ENCODE measurements at regions not wholly inside any gene's neighbourhood (a gene's known extent, or its start where the extent isn't known, plus 50 kb on each side); places are given as distances from the start of the nearest gene placed in this dataset.

- no peaks in the 10 kb centered on the region for H4K20me1 ChIP-seq (ENCODE audit: control insufficient read depth, insufficient read depth, low read depth, low read length)
- H3K4me2 ChIP-seq (ENCODE audit: low read length): no peak overlapping the region
- no peaks in the 10 kb centered on the region for H3K36me3 ChIP-seq (ENCODE audit: control insufficient read depth, low read length)
- H3K9me3 ChIP-seq (ENCODE audit: control insufficient read depth, insufficient read depth, low read length): no peaks in the 10 kb centered on the region
- no peak overlapping the region for H3K27ac ChIP-seq (ENCODE audit: low read depth, low read length)
- no peaks in the 10 kb centered on the region for H3F3A ChIP-seq (ENCODE audit: control insufficient read depth, insufficient read depth)
- no peaks in the 10 kb centered on the region for H3K9me2 ChIP-seq (replicated peaks; ENCODE audit: control insufficient read depth, low read length)
- no peaks in the 10 kb centered on the region for H3K27me3 ChIP-seq (ENCODE audit: control insufficient read depth, low read length)
- H3K79me2 ChIP-seq (ENCODE audit: control insufficient read depth, low read length): no peaks in the 10 kb centered on the region
- TF ChIP-seq EZH2phosphoT487 (IDR thresholded peaks at IDR 0.05; ENCODE audit: borderline replicate concordance, low read length) (no peak), CTCF (IDR thresholded peaks at IDR 0.05; ENCODE audit: low read depth, low read length, poor library complexity, severe bottlenecking) (no peak)
- no peaks in the 10 kb centered on the region for H3K4me1 ChIP-seq (ENCODE audit: control insufficient read depth, low read length)
- H3K4me3 ChIP-seq (ENCODE audit: low read length): no peak overlapping the region
Measured at GRCh38 chr13:48839171-48839570, 136.5 kb upstream of the FNDC3A start.

GRCh38 chr13:48840366-48840765 lies 135.3 kb upstream of the FNDC3A start:
- TF ChIP-seq CTCF (IDR thresholded peaks at IDR 0.05; ENCODE audit: low read depth, low read length, poor library complexity, severe bottlenecking): no peak
- TF ChIP-seq EZH2phosphoT487 (IDR thresholded peaks at IDR 0.05; ENCODE audit: borderline replicate concordance, low read length): no peak
- no peak overlapping the region for H3K4me3 ChIP-seq (ENCODE audit: low read length)
- H3K9me3 ChIP-seq (ENCODE audit: control insufficient read depth, insufficient read depth, low read length): no peaks in the 10 kb centered on the region
- H3K27ac ChIP-seq (ENCODE audit: low read depth, low read length): no peak overlapping the region
- H3K36me3 ChIP-seq (ENCODE audit: control insufficient read depth, low read length): no peaks in the 10 kb centered on the region
- no peaks in the 10 kb centered on the region for H4K20me1 ChIP-seq (ENCODE audit: control insufficient read depth, insufficient read depth, low read depth, low read length)
- no peaks in the 10 kb centered on the region for H3K9me2 ChIP-seq (replicated peaks; ENCODE audit: control insufficient read depth, low read length)
- no peaks in the 10 kb centered on the region for H3F3A ChIP-seq (ENCODE audit: control insufficient read depth, insufficient read depth)
- H3K27me3 ChIP-seq (ENCODE audit: control insufficient read depth, low read length): no peaks in the 10 kb centered on the region
- H3K79me2 ChIP-seq (ENCODE audit: control insufficient read depth, low read length): no peaks in the 10 kb centered on the region
- H3K4me1 ChIP-seq (ENCODE audit: control insufficient read depth, low read length): no peaks in the 10 kb centered on the region
- H3K4me2 ChIP-seq (ENCODE audit: low read length): no peak overlapping the region

GRCh38 chr13:48842316-48842715 lies 133.4 kb upstream of the FNDC3A start:
- TF ChIP-seq CTCF (IDR thresholded peaks at IDR 0.05; ENCODE audit: low read depth, low read length, poor library complexity, severe bottlenecking) (no peak), EZH2phosphoT487 (IDR thresholded peaks at IDR 0.05; ENCODE audit: borderline replicate concordance, low read length) (no peak)
- H3K79me2 ChIP-seq (ENCODE audit: control insufficient read depth, low read length): no peaks in the 10 kb centered on the region

More at GRCh38 chr13:48842316-48842715, 133.4 kb upstream of the FNDC3A start:
- Histone ChIP-seq H3F3A (ENCODE audit: control insufficient read depth, insufficient read depth) (no peaks in the 10 kb centered on the region), H4K20me1 (ENCODE audit: control insufficient read depth, insufficient read depth, low read depth, low read length) (no peaks in the 10 kb centered on the region), H3K9me2 (replicated peaks; ENCODE audit: control insufficient read depth, low read length) (no peaks in the 10 kb centered on the region), H3K27me3 (ENCODE audit: control insufficient read depth, low read length) (no peaks in the 10 kb centered on the region), H3K9me3 (ENCODE audit: control insufficient read depth, insufficient read depth, low read length) (no peaks in the 10 kb centered on the region), H3K36me3 (ENCODE audit: control insufficient read depth, low read length) (no peaks in the 10 kb centered on the region), H3K27ac (ENCODE audit: low read depth, low read length) (no peak overlapping the region), H3K4me3 (ENCODE audit: low read length) (no peak overlapping the region), H3K4me1 (ENCODE audit: control insufficient read depth, low read length) (no peaks in the 10 kb centered on the region), H3K4me2 (ENCODE audit: low read length) (no peak overlapping the region)

Data from DOHH2 (cell line).